DMS153 treated with DMSO at 0.1 percent for 48 hours (cell line): ENCODE measurements at regions not wholly inside any gene's neighbourhood (a gene's known extent, or its start where the extent isn't known, plus 50 kb on each side); places are given as distances from the start of the nearest gene placed in this dataset.
A peak's percentile ranks its signal among the peaks of the same experiment; 100 is the strongest.

Experiments used
- DNase-seq: peaks from one replicate; lab custom pipeline; 2025; ENCODE audit not compliant: unreplicated experiment; lab: John Stamatoyannopoulos, UW

GRCh38 chr12:118606690-118607089, 230.3 kb downstream of the SUDS3 start:
- no peak for DNase-seq

- no peak for DNase-seq
Observed at GRCh38 chr12:118607831-118608230, 231.5 kb downstream of the SUDS3 start.

GRCh38 chr12:118608770-118609344, 232.5 kb downstream of the SUDS3 start:
- DNase-seq = no peak

DNA sequence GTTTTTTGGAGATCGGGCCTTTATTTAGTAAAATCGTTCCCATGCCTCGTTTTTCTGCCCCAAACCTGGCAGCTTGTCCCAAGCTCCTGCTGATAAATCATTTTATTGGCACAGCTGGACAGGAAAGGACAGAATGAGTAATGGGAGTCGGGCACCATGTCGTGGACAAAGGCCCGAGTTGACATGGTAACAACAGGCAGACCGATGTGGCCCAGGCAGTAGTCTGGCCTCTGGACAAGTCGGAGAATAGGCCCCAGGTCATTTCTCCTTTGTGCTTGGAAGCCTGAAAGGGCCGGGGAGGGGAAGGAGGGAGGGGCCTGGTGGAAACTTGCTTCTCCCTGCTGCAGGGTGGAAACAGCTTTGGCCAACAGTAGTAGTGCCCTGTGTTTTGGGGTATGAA, 234.9 kb downstream of the SUDS3 start:
- DNase-seq = no peak

DNA sequence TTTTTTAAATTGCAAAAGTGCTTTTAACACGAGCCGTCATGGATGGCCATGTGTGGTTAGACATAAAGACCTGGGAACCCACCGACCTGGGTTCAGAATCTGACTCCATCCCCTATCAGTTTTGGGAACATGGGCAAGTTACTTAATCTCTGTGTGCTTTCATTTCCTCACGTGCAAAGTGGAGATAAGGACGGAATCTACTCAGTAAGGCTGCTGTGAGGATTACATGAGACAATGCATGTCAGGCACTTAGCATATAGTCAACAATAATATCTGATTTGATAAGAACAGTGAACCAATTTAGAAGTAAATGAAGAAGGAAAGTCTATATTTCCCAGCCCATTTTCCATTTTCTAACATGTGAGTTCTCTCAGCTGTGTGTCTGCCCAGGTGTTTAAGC, 235.4 kb downstream of the SUDS3 start:
- DNase-seq = no peak

- DNase-seq = no peak
Observed at GRCh38 chr12:118617611-118618450, 241.5 kb downstream of the SUDS3 start.

- DNase-seq = no peak
Observed at GRCh38 chr12:118618695-118619094, 242.3 kb downstream of the SUDS3 start.

- DNase-seq = no peak
Observed at GRCh38 chr12:118625050-118625675, 248.8 kb downstream of the SUDS3 start.

DNA sequence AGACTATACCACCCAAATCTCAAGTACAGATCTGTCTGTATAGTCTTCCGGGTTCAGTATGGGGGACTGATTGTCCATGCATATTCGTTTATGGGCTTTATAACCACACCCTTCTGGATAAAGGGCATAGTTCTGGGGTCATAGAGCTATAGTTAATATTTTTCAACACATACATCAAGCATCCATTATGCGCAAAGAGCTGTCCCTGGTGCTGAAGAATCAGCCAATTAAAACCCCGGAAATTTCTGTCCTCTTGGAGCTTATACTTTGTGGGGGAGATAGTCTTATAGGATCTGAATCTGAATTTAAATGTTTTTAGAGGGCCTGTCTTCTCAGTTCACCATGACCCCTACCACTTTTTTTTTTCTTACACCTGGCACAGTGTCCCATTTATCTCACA, 256.7 kb downstream of the SUDS3 start:
- no peak for DNase-seq

DNA sequence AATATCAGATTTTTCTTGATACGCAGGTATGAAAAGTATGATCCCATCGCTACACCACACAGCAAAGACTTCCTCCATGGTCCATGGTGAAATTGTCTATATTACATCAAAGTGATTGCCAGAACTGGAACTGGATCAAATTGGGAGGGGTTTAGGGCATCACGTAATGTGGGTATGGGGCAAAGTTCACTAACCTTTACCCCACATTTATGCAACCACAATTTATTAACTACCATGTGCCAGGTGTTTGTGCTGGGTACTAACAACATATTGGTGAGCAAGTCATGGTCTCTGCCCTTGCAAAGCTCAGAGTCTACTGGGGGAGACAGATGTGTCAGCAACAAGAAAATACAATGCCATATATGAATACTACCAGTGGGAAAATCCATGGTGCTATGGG, 258.9 kb downstream of the SUDS3 start:
- DNase-seq = no peak

GRCh38 chr12:118637767-118638370, 261.5 kb downstream of the SUDS3 start:
- DNase-seq = no peak

DNA sequence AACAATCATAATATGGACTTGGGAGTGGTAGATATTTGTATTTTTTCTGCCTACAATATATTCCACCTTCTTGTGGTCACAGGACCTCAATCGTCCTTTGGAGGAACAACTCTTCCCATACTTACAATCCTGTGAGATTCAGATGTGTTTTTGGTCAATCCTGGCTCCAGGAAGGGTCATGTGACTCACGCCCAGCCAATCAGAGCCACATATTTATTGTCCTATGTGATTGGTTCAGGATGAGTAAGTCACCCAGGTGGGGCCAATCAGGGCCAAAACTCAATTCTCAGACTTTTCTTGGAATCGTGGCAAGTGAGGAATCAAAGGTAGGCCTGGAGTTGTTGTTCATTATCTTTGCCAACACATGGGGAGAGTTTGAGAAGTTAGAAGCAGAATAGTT, 264.9 kb downstream of the SUDS3 start:
- no peak for DNase-seq

- no peak for DNase-seq
Observed at GRCh38 chr12:118645219-118645618, 268.9 kb downstream of the SUDS3 start.

GRCh38 chr12:118649765-118650585, 273.6 kb downstream of the SUDS3 start:
- no peak for DNase-seq

- no peak for DNase-seq
Observed at GRCh38 chr12:118650586-118650960, 274.2 kb downstream of the SUDS3 start.

- no peak for DNase-seq
Observed at GRCh38 chr12:118651487-118651886, 275.1 kb downstream of the SUDS3 start.

DNA sequence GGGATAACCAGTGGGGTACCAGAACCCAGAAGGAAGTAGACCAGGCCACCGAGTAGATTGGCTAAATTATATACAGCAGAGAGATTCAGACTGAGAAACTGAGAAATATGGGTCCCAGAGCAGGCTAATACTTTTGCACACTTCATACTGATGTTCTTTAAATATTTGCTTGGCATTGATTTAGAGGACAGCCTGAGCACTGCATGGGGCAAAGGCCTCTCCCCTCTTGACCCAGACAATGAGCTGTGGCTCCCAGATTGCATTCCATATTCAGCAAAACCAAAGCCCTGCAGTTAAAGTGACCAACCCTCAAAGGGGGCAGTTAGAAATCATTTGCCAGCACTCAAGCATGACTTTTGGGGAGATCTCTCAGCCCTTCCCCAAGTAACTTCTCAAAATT, 279.2 kb downstream of the SUDS3 start:
- no peak for DNase-seq

DNA sequence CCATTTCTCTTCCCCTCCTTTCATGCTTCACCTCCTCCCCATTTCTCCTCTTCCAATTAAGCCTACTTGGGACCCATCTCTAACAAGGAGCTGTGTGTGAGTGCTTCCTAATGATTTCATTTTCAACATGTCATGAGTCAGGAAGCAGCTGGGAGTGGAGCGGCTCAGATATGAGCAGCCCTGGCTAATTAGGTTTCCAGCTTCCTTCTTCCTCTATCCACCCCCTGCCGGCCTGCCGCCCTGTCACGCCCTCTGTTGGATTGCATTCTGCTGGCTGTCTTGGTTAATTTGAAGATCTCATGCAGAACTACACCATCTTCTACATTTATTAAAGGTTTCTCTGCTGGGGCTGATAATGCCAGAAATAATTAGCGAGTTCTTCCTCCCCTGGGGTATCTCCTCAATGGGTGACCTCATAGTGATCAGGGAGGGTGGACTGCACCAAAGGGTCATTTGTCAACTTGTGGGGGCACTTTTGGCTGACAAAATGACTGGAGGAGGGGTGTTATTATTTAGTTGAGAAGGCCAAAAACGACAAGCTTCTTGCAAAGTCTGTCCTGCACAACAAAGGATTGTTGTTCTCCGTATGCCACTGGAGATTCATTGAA, 300.9 kb upstream of the SRRM4 start:
- DNase-seq = no peak

GRCh38 chr12:118682656-118683055, 298.7 kb upstream of the SRRM4 start:
- no peak for DNase-seq

DNA sequence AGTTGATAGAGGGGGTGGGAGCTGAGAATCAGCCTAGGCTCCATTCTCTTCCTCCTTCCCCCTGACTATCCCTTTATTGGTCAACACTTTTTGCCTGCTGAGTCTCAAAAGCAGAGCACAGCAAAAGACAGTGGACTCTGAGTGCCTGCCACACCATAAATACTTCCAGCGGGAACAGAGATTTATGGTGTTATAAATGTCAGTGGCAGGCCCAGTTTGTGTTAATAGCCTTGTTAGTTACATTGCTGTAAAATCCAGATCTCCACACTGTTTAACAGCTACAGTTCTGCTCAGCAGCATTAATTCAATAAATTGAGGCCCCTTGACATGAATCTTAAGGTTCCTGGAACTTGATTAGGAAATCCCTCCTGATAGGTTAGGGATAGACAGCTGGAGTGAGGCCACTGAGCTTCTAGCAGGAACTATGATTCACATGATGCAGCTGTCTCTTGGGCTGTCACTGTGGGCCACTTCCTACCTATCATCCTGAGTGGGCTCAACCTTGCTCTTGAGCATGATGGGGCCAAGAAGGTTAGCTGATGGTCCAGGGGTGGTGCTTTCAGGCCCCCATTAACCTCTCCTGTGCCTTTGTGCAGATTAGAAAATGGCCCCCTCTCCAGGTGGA, 295.2 kb upstream of the SRRM4 start:
- peak; percentile 9 for DNase-seq
